DND-41 (cell line): ENCODE measurements at regions not wholly inside any gene's neighbourhood (a gene's known extent, or its start where the extent isn't known, plus 50 kb on each side); places are given as distances from the start of the nearest gene placed in this dataset.

ENCODE experiments used
- ATAC-seq: fragments of 200-7000 bp; cut with Tn5 transposase; 3 replicates; pipeline ENCODE4 v1.9.1; 2021; ENCODE audit warnings: low read depth; ENCODE audit not compliant: insufficient read depth
- DNase-seq: peaks from one replicate; pipeline ENCODE4 v3.0.0-alpha.2; 2020
- H2AFZ ChIP-seq: 2 replicates; pipeline ENCODE4 v1.6.0; 2012; ENCODE audit warnings: low read depth, low read length
- H3K27ac ChIP-seq: 2 replicates; pipeline ENCODE4 v1.5.1; 2012; ENCODE audit warnings: low read length, inconsistent platforms
- H3K27me3 ChIP-seq: fragments of 200-600 bp; sonication (generic); 2 replicates; pipeline ENCODE4 v1.6.0; 2012; ENCODE audit warnings: low read length, mild to moderate bottlenecking, inconsistent platforms; ENCODE audit not compliant: insufficient read depth, poor library complexity
- H3K36me3 ChIP-seq: 2 replicates; pipeline ENCODE4 v1.5.1; 2012; ENCODE audit warnings: low read length, inconsistent platforms; ENCODE audit not compliant: insufficient read depth
- H3K4me1 ChIP-seq: 2 replicates; pipeline ENCODE4 v1.5.1; 2012; ENCODE audit warnings: mild to moderate bottlenecking, low read length; ENCODE audit not compliant: insufficient read depth
- H3K4me2 ChIP-seq: 2 replicates; pipeline ENCODE4 v1.6.0; 2012; ENCODE audit warnings: mild to moderate bottlenecking, moderate library complexity, low read length, inconsistent platforms; ENCODE audit not compliant: insufficient read depth
- H3K4me3 ChIP-seq, 2 experiments: fragments of 200-600 bp in 1 of 2; shearing (Covaris generic) in 1 of 2; 2 replicates each; pipeline ENCODE4 v1.5.1; 2012 to 2016; ENCODE audit warnings: inconsistent platforms in 2 of 2, low read length in 2 of 2, mild to moderate bottlenecking in 2 of 2, low read depth in 1 of 2, moderate library complexity in 1 of 2
- H3K79me2 ChIP-seq: 2 replicates; pipeline ENCODE4 v1.6.0; 2012; ENCODE audit warnings: low read length, inconsistent platforms; ENCODE audit not compliant: insufficient read depth
- H3K9ac ChIP-seq: 2 replicates; pipeline ENCODE4 v1.6.0; 2012; ENCODE audit warnings: low read depth, mild to moderate bottlenecking, inconsistent platforms, low read length, moderate library complexity
- H3K9me3 ChIP-seq: 2 replicates; pipeline ENCODE4 v1.5.1; 2012; ENCODE audit warnings: low read length, moderate library complexity, mild to moderate bottlenecking, inconsistent platforms; ENCODE audit not compliant: insufficient read depth, severe bottlenecking
- H4K20me1 ChIP-seq: 2 replicates; pipeline ENCODE4 v1.6.0; 2012; ENCODE audit warnings: low read length; ENCODE audit not compliant: insufficient read depth
- EZH2 ChIP-seq: IDR thresholded peaks from 3 replicates; pipeline ENCODE4 v1.6.1; 2012; ENCODE audit warnings: borderline replicate concordance, low read depth, mild to moderate bottlenecking, moderate library complexity, low read length, inconsistent platforms; ENCODE audit not compliant: severe bottlenecking
- TF ChIP-seq, protein P1 (sequence below): IDR thresholded peaks from 2 replicates; pipeline ENCODE4 v1.5.1; 2012; ENCODE audit warnings: borderline replicate concordance, low read length, moderate library complexity, mild to moderate bottlenecking; ENCODE audit not compliant: poor library complexity, severe bottlenecking; ENCODE audit errors: extremely low read depth

DNA sequence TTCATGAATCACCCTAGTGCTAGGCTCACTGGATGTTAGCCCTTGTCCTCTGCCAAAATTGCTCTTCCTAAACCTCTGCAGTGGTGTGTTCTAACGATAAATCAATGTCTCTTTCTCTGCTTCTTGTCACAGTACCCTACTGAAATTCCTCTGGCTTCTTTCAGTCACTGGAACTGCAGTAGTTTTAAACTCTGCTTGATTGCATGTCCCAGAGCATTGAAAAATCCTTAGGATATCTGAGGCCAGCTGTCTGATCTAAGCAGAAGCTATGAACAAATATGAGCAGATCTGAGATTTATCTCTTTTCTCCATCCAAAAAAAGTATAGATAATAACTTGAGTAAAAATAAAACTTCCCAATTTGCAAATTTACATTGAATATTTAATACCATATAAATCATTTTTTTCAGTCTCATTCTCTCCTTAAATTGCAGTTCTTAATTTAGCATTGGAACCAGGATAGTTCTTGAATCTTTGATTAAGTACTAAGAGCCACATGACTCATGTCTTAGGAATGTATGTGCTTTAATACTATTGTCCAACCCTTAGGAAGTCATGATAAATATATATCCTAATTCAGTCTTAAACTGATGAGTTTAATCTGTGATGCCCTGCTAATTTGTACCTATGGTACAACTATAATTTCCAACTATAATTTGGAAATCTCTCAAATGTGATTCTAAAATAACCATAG is 169.7 kb downstream of the PDHA2 start:
- ATAC-seq = no peak
- H3K27ac ChIP-seq = no peak overlapping the region
- TF ChIP-seq, protein P1, sequence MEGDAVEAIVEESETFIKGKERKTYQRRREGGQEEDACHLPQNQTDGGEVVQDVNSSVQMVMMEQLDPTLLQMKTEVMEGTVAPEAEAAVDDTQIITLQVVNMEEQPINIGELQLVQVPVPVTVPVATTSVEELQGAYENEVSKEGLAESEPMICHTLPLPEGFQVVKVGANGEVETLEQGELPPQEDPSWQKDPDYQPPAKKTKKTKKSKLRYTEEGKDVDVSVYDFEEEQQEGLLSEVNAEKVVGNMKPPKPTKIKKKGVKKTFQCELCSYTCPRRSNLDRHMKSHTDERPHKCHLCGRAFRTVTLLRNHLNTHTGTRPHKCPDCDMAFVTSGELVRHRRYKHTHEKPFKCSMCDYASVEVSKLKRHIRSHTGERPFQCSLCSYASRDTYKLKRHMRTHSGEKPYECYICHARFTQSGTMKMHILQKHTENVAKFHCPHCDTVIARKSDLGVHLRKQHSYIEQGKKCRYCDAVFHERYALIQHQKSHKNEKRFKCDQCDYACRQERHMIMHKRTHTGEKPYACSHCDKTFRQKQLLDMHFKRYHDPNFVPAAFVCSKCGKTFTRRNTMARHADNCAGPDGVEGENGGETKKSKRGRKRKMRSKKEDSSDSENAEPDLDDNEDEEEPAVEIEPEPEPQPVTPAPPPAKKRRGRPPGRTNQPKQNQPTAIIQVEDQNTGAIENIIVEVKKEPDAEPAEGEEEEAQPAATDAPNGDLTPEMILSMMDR = no peak
- no peak for TF ChIP-seq EZH2
- no peaks in the 10 kb centered on the region for H3K27me3 ChIP-seq
- H3K36me3 ChIP-seq = no peaks in the 10 kb centered on the region
- no peaks in the 10 kb centered on the region for H3K4me1 ChIP-seq
- DNase-seq = no peak
- no peak overlapping the region for H3K4me3 ChIP-seq
- no peak overlapping the region for H2AFZ ChIP-seq
- no peaks in the 10 kb centered on the region for H4K20me1 ChIP-seq
- no peaks in the 10 kb centered on the region for H3K79me2 ChIP-seq
- H3K4me2 ChIP-seq = no peak overlapping the region
- no peak overlapping the region for H3K9ac ChIP-seq
- no peaks in the 10 kb centered on the region for H3K9me3 ChIP-seq

DNA sequence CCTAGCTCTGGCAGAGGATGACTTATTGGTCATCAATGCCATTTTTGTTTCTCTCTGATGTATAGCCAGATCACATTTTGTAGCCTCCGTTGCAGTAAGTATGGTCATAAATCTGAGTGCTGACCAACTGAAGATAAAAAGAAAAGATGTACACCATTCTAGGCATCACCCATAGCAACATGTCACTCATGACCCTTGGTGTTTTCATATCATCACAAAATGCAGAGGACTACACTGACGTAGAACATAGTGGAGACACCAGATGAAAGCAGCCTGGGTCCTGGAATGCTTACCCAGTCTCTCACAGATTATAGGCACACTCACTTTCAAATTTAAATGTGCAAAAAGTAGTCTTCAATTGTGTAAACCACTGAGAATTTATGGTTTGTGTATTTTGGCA is 172.8 kb downstream of the PDHA2 start:
- Histone ChIP-seq H3K36me3 (no peaks in the 10 kb centered on the region), H3K4me3 (no peak overlapping the region), H2AFZ (no peak overlapping the region), H3K27me3 (no peaks in the 10 kb centered on the region), H3K79me2 (no peaks in the 10 kb centered on the region), H3K4me2 (no peak overlapping the region), H3K9me3 (no peaks in the 10 kb centered on the region), H3K9ac (no peak overlapping the region), H4K20me1 (no peaks in the 10 kb centered on the region), H3K27ac (no peak overlapping the region), H3K4me1 (peaks cover 5% of the 10 kb centered on the region; the same call in 1 of the 2 replicates)
- no peak for DNase-seq
- no peak for ATAC-seq
- TF ChIP-seq EZH2 = no peak
- TF ChIP-seq, protein P1 = no peak

DNA sequence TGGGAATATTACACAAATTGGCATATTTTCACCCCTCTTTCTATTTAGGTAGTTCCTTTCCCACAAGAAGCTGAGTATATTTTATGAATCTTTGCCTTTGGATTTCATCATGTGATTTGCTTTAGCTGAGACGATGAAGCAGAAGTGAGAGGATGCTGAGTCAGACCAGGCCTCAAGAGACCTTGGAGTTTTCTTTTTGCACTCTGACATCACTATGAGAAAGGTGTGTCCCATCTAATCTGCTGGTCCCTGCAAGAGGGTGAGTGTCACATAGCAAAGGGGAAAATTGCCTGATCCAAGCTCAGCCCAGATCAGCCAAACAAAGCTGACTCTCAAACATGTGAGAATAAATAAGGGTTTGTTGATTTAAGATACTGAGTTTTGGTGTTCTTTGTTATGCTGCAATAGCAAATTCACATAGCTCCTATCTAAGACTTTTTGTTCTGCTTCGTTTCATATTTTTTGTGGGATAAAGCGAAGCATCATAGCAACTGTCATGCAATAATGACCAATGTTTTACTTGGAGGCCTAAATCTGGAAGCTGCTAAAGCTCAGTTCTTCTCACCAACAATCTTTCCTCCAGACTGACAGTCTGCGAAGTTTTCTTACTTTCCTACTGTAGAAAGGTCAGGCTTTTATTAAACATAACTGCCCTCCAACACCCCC is 176.9 kb downstream of the PDHA2 start:
- Histone ChIP-seq H3K9me3 (no peaks in the 10 kb centered on the region), H3K27ac (no peak overlapping the region), H4K20me1 (no peaks in the 10 kb centered on the region), H3K4me2 (no peak overlapping the region), H3K27me3 (no peaks in the 10 kb centered on the region), H3K4me3 (no peak overlapping the region), H3K4me1 (peaks cover 5% of the 10 kb centered on the region; the same call in 1 of the 2 replicates), H3K9ac (no peak overlapping the region), H3K36me3 (no peaks in the 10 kb centered on the region), H3K79me2 (no peaks in the 10 kb centered on the region), H2AFZ (no peak overlapping the region)
- DNase-seq = no peak
- TF ChIP-seq, protein P1 = no peak
- TF ChIP-seq EZH2 = no peak
- ATAC-seq = peak; percentile 47; the same call in 1 of the 3 replicates
